ENCODE measurements at regions not wholly inside any gene's neighbourhood (a gene's known extent, or its start where the extent isn't known, plus 50 kb on each side); places are given as distances from the start of the nearest gene placed in this dataset.
"Not testable (repeated sequence)": the region's sequence is repeated elsewhere in the genome, so short reads cannot be mapped to it uniquely, and the experiment has no call there.

- Mint-ChIP-seq H3K36me3 (ENCODE audit: insufficient read depth in 2 of 2) (no peaks in the 10 kb centered on the region), H3K27me3 (ENCODE audit: low read depth) (no peaks in the 10 kb centered on the region), H3K4me3 (no peak overlapping the region), H3K27ac (no peak overlapping the region), H3K9me3 (peaks cover 1% of the 10 kb centered on the region in 2 donors), H3K4me1 (ENCODE audit: low read depth) (no peaks in the 10 kb centered on the region)
- ATAC-seq (replicated peaks in 1 of 2) (no peak), DNase-seq (no peak)
These were observed 256.9 kb downstream of the INHBA start for GRCh38 chr7:41445946-41446345.

GRCh38 chr7:41445432-41445831 lies 257.5 kb downstream of the INHBA start:
- DNase-seq (no peak), ATAC-seq (replicated peaks in 1 of 2) (no peak)
- Mint-ChIP-seq H3K36me3 (ENCODE audit: insufficient read depth in 2 of 2) (no peaks in the 10 kb centered on the region), H3K4me3 (no peak overlapping the region), H3K4me1 (ENCODE audit: low read depth) (no peaks in the 10 kb centered on the region), H3K27ac (no peak overlapping the region), H3K9me3 (peaks cover 1 to 5% of the 10 kb centered on the region in 2 donors), H3K27me3 (ENCODE audit: low read depth) (no peaks in the 10 kb centered on the region)

- ATAC-seq (replicated peaks in 1 of 2) (no peak), DNase-seq (no peak)
- H3K9me3 Mint-ChIP-seq, result peaks cover 2 to 5% of the 10 kb centered on the region in 2 donors
- no peaks in the 10 kb centered on the region for H3K36me3 Mint-ChIP-seq (ENCODE audit: insufficient read depth in 2 of 2)
- no peaks in the 10 kb centered on the region for H3K27me3 Mint-ChIP-seq (ENCODE audit: low read depth)
- no peak overlapping the region for H3K4me3 Mint-ChIP-seq
- H3K27ac Mint-ChIP-seq, result no peak overlapping the region
- no peaks in the 10 kb centered on the region for H3K4me1 Mint-ChIP-seq (ENCODE audit: low read depth)
These were observed 263.4 kb downstream of the INHBA start for GRCh38 chr7:41439515-41439879.

GRCh38 chr7:41438705-41439514 lies 264.0 kb downstream of the INHBA start:
- peaks cover 5 to 8% of the 10 kb centered on the region in 2 donors for H3K9me3 Mint-ChIP-seq
- ATAC-seq (replicated peaks in 1 of 2) (no peak), DNase-seq (no peak)
- H3K4me1 Mint-ChIP-seq (ENCODE audit: low read depth), result no peaks in the 10 kb centered on the region
- no peaks in the 10 kb centered on the region for H3K36me3 Mint-ChIP-seq (ENCODE audit: insufficient read depth in 2 of 2)
- no peak overlapping the region for H3K27ac Mint-ChIP-seq
- no peak overlapping the region for H3K4me3 Mint-ChIP-seq
- no peaks in the 10 kb centered on the region for H3K27me3 Mint-ChIP-seq (ENCODE audit: low read depth)

- ATAC-seq (replicated peaks in 1 of 2), result no peak
- Mint-ChIP-seq H3K4me1 (ENCODE audit: low read depth) (no peaks in the 10 kb centered on the region), H3K36me3 (ENCODE audit: insufficient read depth in 2 of 2) (no peaks in the 10 kb centered on the region), H3K27ac (no peak overlapping the region), H3K4me3 (no peak overlapping the region), H3K27me3 (ENCODE audit: low read depth) (no peaks in the 10 kb centered on the region), H3K9me3 (peaks cover 5 to 8% of the 10 kb centered on the region in 2 donors)
- no peak for DNase-seq
These were observed 265.4 kb downstream of the INHBA start for GRCh38 chr7:41437257-41438196.

- H3K27ac Mint-ChIP-seq, result no peak overlapping the region
- no peaks in the 10 kb centered on the region for H3K36me3 Mint-ChIP-seq (ENCODE audit: insufficient read depth in 2 of 2)
- peaks cover 11% of the 10 kb centered on the region in 2 donors for H3K9me3 Mint-ChIP-seq
- no peak overlapping the region for H3K4me3 Mint-ChIP-seq
- DNase-seq (no peak), ATAC-seq (replicated peaks in 1 of 2) (no peak)
- no peaks in the 10 kb centered on the region for H3K4me1 Mint-ChIP-seq (ENCODE audit: low read depth)
- H3K27me3 Mint-ChIP-seq (ENCODE audit: low read depth), result no peaks in the 10 kb centered on the region
These were observed 266.8 kb downstream of the INHBA start for GRCh38 chr7:41436139-41436538.

GRCh38 chr7:41435020-41435419 lies 267.9 kb downstream of the INHBA start:
- not testable (repeated sequence) for H3K27ac Mint-ChIP-seq; H3K4me3 Mint-ChIP-seq; H3K27me3 Mint-ChIP-seq (ENCODE audit: low read depth); DNase-seq; ATAC-seq (replicated peaks in 1 of 2); H3K4me1 Mint-ChIP-seq (ENCODE audit: low read depth); H3K36me3 Mint-ChIP-seq (ENCODE audit: insufficient read depth in 2 of 2)
- peaks cover 15 to 20% of the 10 kb centered on the region in 2 donors for H3K9me3 Mint-ChIP-seq

- no peaks in the 10 kb centered on the region for H3K27me3 Mint-ChIP-seq (ENCODE audit: low read depth)
- DNase-seq, result no peak
- H3K36me3 Mint-ChIP-seq (ENCODE audit: insufficient read depth in 2 of 2), result peaks cover 0 to 2% of the 10 kb centered on the region in 2 donors
- no peak for ATAC-seq (replicated peaks in 1 of 2)
- H3K4me1 Mint-ChIP-seq (ENCODE audit: low read depth), result no peaks in the 10 kb centered on the region
- H3K4me3 Mint-ChIP-seq, result no peak overlapping the region
- H3K9me3 Mint-ChIP-seq, result peaks cover 15 to 22% of the 10 kb centered on the region in 2 donors
- H3K27ac Mint-ChIP-seq, result no peak overlapping the region
These were observed 271.2 kb downstream of the INHBA start for GRCh38 chr7:41431671-41432070.

GRCh38 chr7:41428381-41428780 lies 274.5 kb downstream of the INHBA start:
- no peak for ATAC-seq (replicated peaks in 1 of 2)
- peaks cover 14 to 17% of the 10 kb centered on the region in 2 donors for H3K9me3 Mint-ChIP-seq
- H3K27me3 Mint-ChIP-seq (ENCODE audit: low read depth), result no peaks in the 10 kb centered on the region

GRCh38 chr7:41425926-41426325 lies 277.0 kb downstream of the INHBA start:
- peaks cover 11 to 14% of the 10 kb centered on the region in 2 donors for H3K9me3 Mint-ChIP-seq
- no peak for DNase-seq

More at GRCh38 chr7:41428381-41428780, 274.5 kb downstream of the INHBA start:
- Mint-ChIP-seq H3K36me3 (ENCODE audit: insufficient read depth in 2 of 2) (peaks cover 0 to 2% of the 10 kb centered on the region in 2 donors), H3K27ac (no peak overlapping the region), H3K4me1 (ENCODE audit: low read depth) (no peaks in the 10 kb centered on the region), H3K4me3 (no peak overlapping the region)
- no peak for DNase-seq

GRCh38 chr7:41421056-41421455 lies 281.8 kb downstream of the INHBA start:
- H3K4me1 Mint-ChIP-seq (ENCODE audit: low read depth), result no peaks in the 10 kb centered on the region
- no peak overlapping the region for H3K27ac Mint-ChIP-seq
- H3K4me3 Mint-ChIP-seq, result no peak overlapping the region
- H3K27me3 Mint-ChIP-seq (ENCODE audit: low read depth), result no peaks in the 10 kb centered on the region
- ATAC-seq (replicated peaks in 1 of 2), result no peak
- no peak for DNase-seq
- H3K36me3 Mint-ChIP-seq (ENCODE audit: insufficient read depth in 2 of 2), result no peaks in the 10 kb centered on the region
- H3K9me3 Mint-ChIP-seq, result peaks cover 0 to 7% of the 10 kb centered on the region in 2 donors

More at GRCh38 chr7:41425926-41426325, 277.0 kb downstream of the INHBA start:
- Mint-ChIP-seq H3K4me1 (ENCODE audit: low read depth) (no peaks in the 10 kb centered on the region), H3K4me3 (no peak overlapping the region), H3K27me3 (ENCODE audit: low read depth) (no peaks in the 10 kb centered on the region), H3K36me3 (ENCODE audit: insufficient read depth in 2 of 2) (peaks cover 0 to 2% of the 10 kb centered on the region in 2 donors), H3K27ac (no peak overlapping the region)
- no peak for ATAC-seq (replicated peaks in 1 of 2)

- Mint-ChIP-seq H3K4me1 (ENCODE audit: low read depth) (no peaks in the 10 kb centered on the region), H3K27ac (no peak overlapping the region), H3K36me3 (ENCODE audit: insufficient read depth in 2 of 2) (no peaks in the 10 kb centered on the region), H3K9me3 (peaks cover 0 to 7% of the 10 kb centered on the region in 2 donors), H3K4me3 (no peak overlapping the region), H3K27me3 (ENCODE audit: low read depth) (no peaks in the 10 kb centered on the region)
- DNase-seq (no peak), ATAC-seq (replicated peaks in 1 of 2) (no peak)
These were observed 282.5 kb downstream of the INHBA start for GRCh38 chr7:41420421-41420820.

GRCh38 chr7:41418337-41418736 lies 284.6 kb downstream of the INHBA start:
- peaks cover 1 to 5% of the 10 kb centered on the region in 2 donors for H3K9me3 Mint-ChIP-seq
- H3K4me3 Mint-ChIP-seq, result no peak overlapping the region
- DNase-seq (no peak), ATAC-seq (replicated peaks in 1 of 2) (no peak)
- no peaks in the 10 kb centered on the region for H3K36me3 Mint-ChIP-seq (ENCODE audit: insufficient read depth in 2 of 2)
- H3K4me1 Mint-ChIP-seq (ENCODE audit: low read depth), result no peaks in the 10 kb centered on the region
- no peak overlapping the region for H3K27ac Mint-ChIP-seq
- no peaks in the 10 kb centered on the region for H3K27me3 Mint-ChIP-seq (ENCODE audit: low read depth)

Data from activated T-cell treated with anti-CD3 and anti-CD28 coated beads, Interleukin-2, amount 50 U/mL, for 72 hours (primary cell).